ENCODE measurements at regions not wholly inside any gene's neighbourhood (a gene's known extent, or its start where the extent isn't known, plus 50 kb on each side); places are given as distances from the start of the nearest gene placed in this dataset.

DNA sequence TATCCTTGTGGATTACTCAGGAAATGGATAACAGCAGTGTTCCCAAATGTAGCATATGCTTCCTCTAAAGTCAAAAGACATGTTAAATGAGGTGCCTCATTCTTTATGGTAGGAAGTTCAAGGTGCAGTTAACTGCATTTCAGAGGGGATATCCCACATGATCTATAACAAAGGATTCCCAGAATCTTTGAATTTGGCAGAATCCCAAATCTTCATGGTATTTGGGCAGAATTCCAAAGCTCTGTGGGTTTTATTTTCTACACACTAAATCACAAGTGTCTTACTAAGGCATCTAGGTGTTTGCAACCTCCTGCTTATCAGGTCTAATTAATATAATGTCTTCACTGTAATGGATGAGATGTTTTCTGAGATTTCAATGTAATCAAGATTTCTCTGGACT lies 364.3 kb upstream of the MAN1A1 start:
- H3K27me3 ChIP-seq, result no peaks in the 10 kb centered on the region
- no peaks in the 10 kb centered on the region for H3K9me3 ChIP-seq
- no peaks in the 10 kb centered on the region for H3K36me3 ChIP-seq
- intact Hi-C loops (cut with DNase I), result no loop called here
- no peak overlapping the region for H3K27ac ChIP-seq
- ATAC-seq (no peak), DNase-seq (no peak)
- TF ChIP-seq POLR2A (IDR thresholded peaks at IDR 0.05), result no peak
- TF ChIP-seq, protein P1, sequence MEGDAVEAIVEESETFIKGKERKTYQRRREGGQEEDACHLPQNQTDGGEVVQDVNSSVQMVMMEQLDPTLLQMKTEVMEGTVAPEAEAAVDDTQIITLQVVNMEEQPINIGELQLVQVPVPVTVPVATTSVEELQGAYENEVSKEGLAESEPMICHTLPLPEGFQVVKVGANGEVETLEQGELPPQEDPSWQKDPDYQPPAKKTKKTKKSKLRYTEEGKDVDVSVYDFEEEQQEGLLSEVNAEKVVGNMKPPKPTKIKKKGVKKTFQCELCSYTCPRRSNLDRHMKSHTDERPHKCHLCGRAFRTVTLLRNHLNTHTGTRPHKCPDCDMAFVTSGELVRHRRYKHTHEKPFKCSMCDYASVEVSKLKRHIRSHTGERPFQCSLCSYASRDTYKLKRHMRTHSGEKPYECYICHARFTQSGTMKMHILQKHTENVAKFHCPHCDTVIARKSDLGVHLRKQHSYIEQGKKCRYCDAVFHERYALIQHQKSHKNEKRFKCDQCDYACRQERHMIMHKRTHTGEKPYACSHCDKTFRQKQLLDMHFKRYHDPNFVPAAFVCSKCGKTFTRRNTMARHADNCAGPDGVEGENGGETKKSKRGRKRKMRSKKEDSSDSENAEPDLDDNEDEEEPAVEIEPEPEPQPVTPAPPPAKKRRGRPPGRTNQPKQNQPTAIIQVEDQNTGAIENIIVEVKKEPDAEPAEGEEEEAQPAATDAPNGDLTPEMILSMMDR (IDR thresholded peaks at IDR 0.05), result no peak
- peaks cover 0 to 13% (median 0%) of the 10 kb centered on the region in 12 donors for H3K4me1 ChIP-seq
- no peak overlapping the region for H3K4me3 ChIP-seq

DNA sequence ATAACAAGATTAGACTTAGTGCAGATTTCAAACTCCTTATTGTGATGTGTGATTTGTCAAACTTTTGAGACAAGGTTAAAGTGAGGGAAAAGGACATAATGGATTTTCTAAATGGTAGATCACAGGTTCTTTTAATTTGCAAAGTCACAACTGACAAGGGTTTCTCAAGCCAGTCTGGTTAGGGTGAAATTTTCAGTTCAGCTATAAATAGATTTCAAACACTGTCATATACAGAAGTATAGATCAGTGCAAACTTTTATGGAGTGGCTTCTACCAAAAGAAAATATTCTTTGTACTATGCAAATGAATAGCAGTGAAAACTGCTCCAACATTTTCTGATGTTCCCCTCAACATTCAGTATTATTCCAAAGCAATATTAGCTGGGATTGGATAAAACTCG lies 337.1 kb upstream of the MAN1A1 start:
- Histone ChIP-seq H3K36me3 (no peaks in the 10 kb centered on the region), H3K9me3 (peaks cover 0 to 2% (median 0%) of the 10 kb centered on the region in 12 donors), H3K27me3 (no peaks in the 10 kb centered on the region), H3K4me3 (no peak overlapping the region), H3K27ac (no peak overlapping the region), H3K4me1 (no peaks in the 10 kb centered on the region)
- intact Hi-C loops (cut with DNase I), result no loop called here
- WGBS, 4 donors, result 68 to 76% (median 74%) methylated on average over 1 of the region's 1 CpG
- DNase-seq, result no peak
- no peak for ATAC-seq
- TF ChIP-seq POLR2A (IDR thresholded peaks at IDR 0.05), result no peak
- TF ChIP-seq, protein P1 (IDR thresholded peaks at IDR 0.05), result no peak

DNA sequence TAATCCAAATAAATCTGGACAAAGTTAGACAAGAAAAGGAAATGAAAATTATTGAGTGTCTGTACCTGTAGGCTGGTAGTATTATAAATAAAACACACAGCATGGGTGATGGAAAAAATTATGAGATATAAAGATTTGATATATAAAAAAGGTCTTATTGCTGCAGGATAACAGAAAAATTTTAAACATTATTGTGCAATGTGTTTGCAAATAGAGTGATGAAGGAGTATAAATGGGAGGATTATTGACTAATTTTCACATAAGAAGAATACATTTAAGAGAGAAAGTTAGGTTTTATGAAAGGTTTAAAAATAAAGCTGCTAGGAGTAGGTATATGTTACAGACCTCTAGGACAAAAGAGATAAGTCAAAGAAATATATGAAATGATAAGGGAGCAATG lies 336.7 kb upstream of the MAN1A1 start:
- H3K4me3 ChIP-seq, result no peak overlapping the region
- no peaks in the 10 kb centered on the region for H3K36me3 ChIP-seq
- peaks cover 0 to 2% (median 0%) of the 10 kb centered on the region in 12 donors for H3K9me3 ChIP-seq
- DNase-seq (no peak), ATAC-seq (no peak)
- TF ChIP-seq, protein P1 (IDR thresholded peaks at IDR 0.05), result no peak
- TF ChIP-seq POLR2A (IDR thresholded peaks at IDR 0.05), result no peak
- H3K27me3 ChIP-seq, result no peaks in the 10 kb centered on the region
- H3K27ac ChIP-seq, result no peak overlapping the region
- H3K4me1 ChIP-seq, result no peaks in the 10 kb centered on the region
- intact Hi-C loops (cut with DNase I), result no loop called here

DNA sequence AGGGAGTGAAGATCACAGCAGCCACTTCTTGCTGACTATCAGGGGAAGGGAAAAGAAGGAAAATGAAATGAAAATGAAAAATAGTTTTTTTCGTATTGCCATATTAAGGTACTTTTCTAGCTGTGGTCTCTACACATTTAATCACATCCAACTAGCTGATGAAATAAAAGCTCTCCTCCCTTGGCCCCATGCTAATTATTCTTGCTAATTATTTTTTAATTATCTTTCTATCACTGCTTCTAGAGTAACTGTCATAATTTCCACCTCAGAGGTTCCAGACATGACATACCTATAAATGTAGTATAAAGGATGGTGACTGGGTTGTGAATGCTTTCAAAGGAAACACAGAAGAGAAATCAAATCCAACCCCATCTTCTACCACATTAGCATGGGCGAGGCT lies 334.1 kb upstream of the MAN1A1 start:
- no peak for DNase-seq
- H3K36me3 ChIP-seq, result no peaks in the 10 kb centered on the region
- H3K9me3 ChIP-seq, result no peaks in the 10 kb centered on the region
- 90 to 99% (median 92%) methylated on average over 2 of the region's 2 CpGs for WGBS, 4 donors
- no peak for TF ChIP-seq POLR2A (IDR thresholded peaks at IDR 0.05)
- TF ChIP-seq, protein P1 (IDR thresholded peaks at IDR 0.05), result no peak
- no peaks in the 10 kb centered on the region for H3K4me1 ChIP-seq
- no peak for ATAC-seq
- no peak overlapping the region for H3K4me3 ChIP-seq
- no peaks in the 10 kb centered on the region for H3K27me3 ChIP-seq
- intact Hi-C loops (cut with DNase I), result no loop called here
- H3K27ac ChIP-seq, result no peak overlapping the region

All from heart left ventricle (tissue), 16 donors.